ENCODE measurements at regions not wholly inside any gene's neighbourhood (a gene's known extent, or its start where the extent isn't known, plus 50 kb on each side); places are given as distances from the start of the nearest gene placed in this dataset.

DNA sequence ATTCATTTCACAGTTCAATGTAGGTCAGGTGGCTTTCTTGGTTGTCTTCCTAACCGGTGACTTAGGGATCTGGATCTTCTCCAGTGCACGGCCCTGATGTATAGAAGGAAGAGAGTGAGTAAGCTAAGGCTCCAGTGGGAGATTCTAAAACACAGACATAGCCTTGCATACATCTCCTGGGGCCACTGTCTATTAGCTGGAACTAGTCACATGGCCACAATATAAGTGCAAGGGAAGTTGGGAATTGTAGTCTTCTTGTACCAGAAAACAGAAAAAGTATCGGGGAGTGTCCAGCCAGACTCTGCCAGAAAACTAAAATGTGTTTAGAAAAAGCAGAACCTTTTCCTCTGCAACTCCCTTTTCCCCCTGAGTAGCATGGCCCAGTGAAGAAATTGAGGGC, 531.6 kb downstream of the VRK1 start:
- DNase-seq (ENCODE audit: low spot score): no peak
- H3K9me3 ChIP-seq: no peaks in the 10 kb centered on the region
- no peak overlapping the region for H3K4me3 ChIP-seq
- no peaks in the 10 kb centered on the region for H3K4me1 ChIP-seq (ENCODE audit: control insufficient read depth in 1 of 2, low read depth in 2 of 2)
- TF ChIP-seq, protein P1, sequence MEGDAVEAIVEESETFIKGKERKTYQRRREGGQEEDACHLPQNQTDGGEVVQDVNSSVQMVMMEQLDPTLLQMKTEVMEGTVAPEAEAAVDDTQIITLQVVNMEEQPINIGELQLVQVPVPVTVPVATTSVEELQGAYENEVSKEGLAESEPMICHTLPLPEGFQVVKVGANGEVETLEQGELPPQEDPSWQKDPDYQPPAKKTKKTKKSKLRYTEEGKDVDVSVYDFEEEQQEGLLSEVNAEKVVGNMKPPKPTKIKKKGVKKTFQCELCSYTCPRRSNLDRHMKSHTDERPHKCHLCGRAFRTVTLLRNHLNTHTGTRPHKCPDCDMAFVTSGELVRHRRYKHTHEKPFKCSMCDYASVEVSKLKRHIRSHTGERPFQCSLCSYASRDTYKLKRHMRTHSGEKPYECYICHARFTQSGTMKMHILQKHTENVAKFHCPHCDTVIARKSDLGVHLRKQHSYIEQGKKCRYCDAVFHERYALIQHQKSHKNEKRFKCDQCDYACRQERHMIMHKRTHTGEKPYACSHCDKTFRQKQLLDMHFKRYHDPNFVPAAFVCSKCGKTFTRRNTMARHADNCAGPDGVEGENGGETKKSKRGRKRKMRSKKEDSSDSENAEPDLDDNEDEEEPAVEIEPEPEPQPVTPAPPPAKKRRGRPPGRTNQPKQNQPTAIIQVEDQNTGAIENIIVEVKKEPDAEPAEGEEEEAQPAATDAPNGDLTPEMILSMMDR (IDR thresholded peaks at IDR 0.05): no peak
- H3K27ac ChIP-seq: no peak overlapping the region
- no peaks in the 10 kb centered on the region for H3K36me3 ChIP-seq
- H3K27me3 ChIP-seq (replicated peaks; ENCODE audit: insufficient read depth): no peaks in the 10 kb centered on the region
- no peak for ATAC-seq (ENCODE audit: insufficient number of reproducible peaks, low FRiP score, low read depth)

DNA sequence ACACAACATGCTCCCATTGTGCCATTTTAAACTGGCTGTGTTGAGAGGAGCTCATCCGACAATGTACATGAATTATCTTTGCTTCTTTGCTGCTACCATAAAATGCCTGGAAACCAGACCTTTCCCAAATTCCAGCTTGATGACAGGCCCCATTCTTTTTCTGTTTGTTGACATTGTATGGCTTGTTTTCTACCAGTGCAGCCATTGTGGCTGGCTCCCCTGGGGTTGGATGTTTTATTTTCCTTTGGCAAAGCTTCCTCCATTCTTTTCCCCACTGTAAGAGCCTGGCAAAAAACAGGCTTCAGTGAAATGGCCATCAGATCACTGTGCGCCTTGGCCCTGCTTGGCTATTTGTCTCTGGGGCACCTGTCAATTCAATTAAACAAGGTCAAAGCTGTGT, 532.5 kb downstream of the VRK1 start:
- TF ChIP-seq, protein P1 (IDR thresholded peaks at IDR 0.05): no peak
- Histone ChIP-seq H3K9me3 (no peaks in the 10 kb centered on the region), H3K27ac (no peak overlapping the region), H3K36me3 (no peaks in the 10 kb centered on the region), H3K4me1 (ENCODE audit: control insufficient read depth in 1 of 2, low read depth in 2 of 2) (no peaks in the 10 kb centered on the region), H3K27me3 (replicated peaks; ENCODE audit: insufficient read depth) (no peaks in the 10 kb centered on the region), H3K4me3 (no peak overlapping the region)
- ATAC-seq (ENCODE audit: insufficient number of reproducible peaks, low FRiP score, low read depth): no peak
- DNase-seq (ENCODE audit: low spot score): no peak

DNA sequence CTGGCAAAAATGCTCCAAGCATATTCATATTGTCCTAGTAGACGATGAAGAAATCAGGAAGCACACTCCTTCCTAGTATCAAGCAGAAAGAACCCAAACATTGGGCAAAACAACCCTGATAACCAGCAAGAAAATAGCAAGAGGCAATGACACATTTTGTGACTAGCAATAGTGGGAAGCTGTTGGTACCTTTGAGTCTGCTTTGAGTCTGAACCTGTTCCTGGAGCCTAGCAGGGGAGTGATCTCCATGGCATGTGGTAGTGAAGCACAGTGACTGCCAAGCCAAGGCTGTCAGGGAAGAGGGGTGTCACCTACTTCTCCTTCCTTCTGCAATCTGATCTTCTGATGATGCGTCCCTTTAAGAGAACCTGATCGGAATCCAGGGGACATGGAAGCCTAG, 533.9 kb downstream of the VRK1 start:
- no peak for DNase-seq (ENCODE audit: low spot score)
- Histone ChIP-seq H3K4me3 (no peak overlapping the region), H3K36me3 (no peaks in the 10 kb centered on the region), H3K27me3 (replicated peaks; ENCODE audit: insufficient read depth) (no peaks in the 10 kb centered on the region), H3K27ac (no peak overlapping the region), H3K9me3 (no peaks in the 10 kb centered on the region), H3K4me1 (ENCODE audit: control insufficient read depth in 1 of 2, low read depth in 2 of 2) (no peaks in the 10 kb centered on the region)
- TF ChIP-seq, protein P1 (IDR thresholded peaks at IDR 0.05): no peak
- no peak for ATAC-seq (ENCODE audit: insufficient number of reproducible peaks, low FRiP score, low read depth)

DNA sequence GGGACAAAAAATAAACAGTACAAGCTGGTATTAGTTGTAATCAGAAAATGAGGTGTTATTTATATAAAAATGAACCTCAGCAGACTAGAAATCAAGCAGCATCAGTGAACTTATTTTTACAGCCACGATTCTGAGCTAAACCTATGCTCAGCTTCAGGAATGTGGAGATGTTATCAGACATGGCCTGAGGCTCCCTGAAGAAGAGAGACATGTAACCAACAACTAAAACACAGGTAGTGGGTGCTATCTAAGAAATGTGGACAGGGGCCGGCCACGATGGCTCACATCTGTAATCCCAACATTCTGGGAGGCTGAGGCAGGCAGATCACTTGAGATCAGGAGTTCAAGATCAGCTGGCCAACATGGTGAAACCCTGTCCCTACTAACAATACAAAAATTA, 534.3 kb downstream of the VRK1 start:
- H3K36me3 ChIP-seq: no peaks in the 10 kb centered on the region
- H3K4me1 ChIP-seq (ENCODE audit: control insufficient read depth in 1 of 2, low read depth in 2 of 2): no peaks in the 10 kb centered on the region
- TF ChIP-seq, protein P1 (IDR thresholded peaks at IDR 0.05): no peak
- H3K27ac ChIP-seq: no peak overlapping the region
- no peak for DNase-seq (ENCODE audit: low spot score)
- no peak for ATAC-seq (ENCODE audit: insufficient number of reproducible peaks, low FRiP score, low read depth)
- no peaks in the 10 kb centered on the region for H3K27me3 ChIP-seq (replicated peaks; ENCODE audit: insufficient read depth)
- no peaks in the 10 kb centered on the region for H3K9me3 ChIP-seq
- H3K4me3 ChIP-seq: no peak overlapping the region

DNA sequence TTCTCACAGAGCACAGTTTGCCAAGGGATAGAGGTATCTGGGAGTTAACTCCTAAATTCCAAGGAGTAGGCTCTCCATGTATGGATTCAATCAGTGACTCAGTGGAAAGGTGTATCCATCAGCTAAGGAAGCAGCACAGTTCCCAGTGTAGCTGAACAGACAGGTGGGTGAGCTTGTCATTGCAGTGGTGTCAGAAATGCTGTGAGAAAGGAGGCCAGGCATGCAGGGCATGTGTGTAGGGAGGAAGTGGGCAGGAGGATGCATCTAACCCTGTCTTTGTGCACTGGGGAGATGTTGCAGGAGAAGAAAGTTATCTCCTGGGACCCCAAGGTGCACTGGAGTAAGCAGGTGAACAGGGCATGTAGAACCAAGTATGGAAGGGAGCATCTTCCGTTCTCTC, 539.0 kb downstream of the VRK1 start:
- TF ChIP-seq, protein P1 (IDR thresholded peaks at IDR 0.05): no peak
- Histone ChIP-seq H3K4me1 (ENCODE audit: control insufficient read depth in 1 of 2, low read depth in 2 of 2) (no peaks in the 10 kb centered on the region), H3K36me3 (no peaks in the 10 kb centered on the region), H3K27me3 (replicated peaks; ENCODE audit: insufficient read depth) (no peaks in the 10 kb centered on the region), H3K9me3 (no peaks in the 10 kb centered on the region), H3K27ac (no peak overlapping the region), H3K4me3 (no peak overlapping the region)
- DNase-seq (ENCODE audit: low spot score) (no peak), ATAC-seq (ENCODE audit: insufficient number of reproducible peaks, low FRiP score, low read depth) (no peak)
